ENCODE measurements at regions not wholly inside any gene's neighbourhood (a gene's known extent, or its start where the extent isn't known, plus 50 kb on each side); places are given as distances from the start of the nearest gene placed in this dataset.

GRCh38 chr18:32529722-32530420 lies 59.2 kb upstream of the GAREM1 start:
- no peak for TF ChIP-seq MYC (IDR thresholded peaks at IDR 0.05; ENCODE audit: low read depth, low read length)
- no peak for TF ChIP-seq CTCF (IDR thresholded peaks at IDR 0.05; ENCODE audit: low read depth, low read length)
- no peak for TF ChIP-seq MAX (IDR thresholded peaks at IDR 0.05; ENCODE audit: low read depth, low read length)
- TF ChIP-seq POLR2A (IDR thresholded peaks at IDR 0.05; ENCODE audit: extremely low read depth, insufficient read length) = no peak
- DNase-seq (ENCODE audit: low read depth) = no peak
- H3K4me3 ChIP-seq (ENCODE audit: low read depth, low read length) = no peak overlapping the region

GRCh38 chr18:32520771-32521170 lies 50.1 kb upstream of the GAREM1 start:
- no peak overlapping the region for H3K4me3 ChIP-seq (ENCODE audit: low read depth, low read length)
- no peak for TF ChIP-seq POLR2A (IDR thresholded peaks at IDR 0.05; ENCODE audit: extremely low read depth, insufficient read length)
- TF ChIP-seq MYC (IDR thresholded peaks at IDR 0.05; ENCODE audit: low read depth, low read length) = no peak
- no peak for TF ChIP-seq MAX (IDR thresholded peaks at IDR 0.05; ENCODE audit: low read depth, low read length)
- no peak for TF ChIP-seq CTCF (IDR thresholded peaks at IDR 0.05; ENCODE audit: low read depth, low read length)
- no peak for DNase-seq (ENCODE audit: low read depth)
